IPS DF 6.9 (cell line): ENCODE measurements at regions not wholly inside any gene's neighbourhood (a gene's known extent, or its start where the extent isn't known, plus 50 kb on each side); places are given as distances from the start of the nearest gene placed in this dataset.

Experiments
- DNase-seq: peaks from one replicate; pipeline ENCODE4 v3.0.0-alpha.2; 2013; ENCODE audit warnings: low read depth, low spot score
- H3K27ac ChIP-seq: one replicate; pipeline ENCODE4 v1.5.1; 2013; ENCODE audit warnings: low read length, control low read depth
- H3K27me3 ChIP-seq: 2 replicates; pipeline ENCODE4 v1.6.1; 2013; ENCODE audit warnings: mild to moderate bottlenecking, low read length; ENCODE audit not compliant: control insufficient read depth, insufficient read depth
- H3K36me3 ChIP-seq: 2 replicates; pipeline ENCODE4 v1.6.1; 2013; ENCODE audit warnings: low read length; ENCODE audit not compliant: control insufficient read depth, insufficient read depth
- H3K4me1 ChIP-seq: 2 replicates; pipeline ENCODE4 v1.6.1; 2013; ENCODE audit warnings: low read length; ENCODE audit not compliant: control insufficient read depth, insufficient read depth
- H3K4me3 ChIP-seq: 2 replicates; pipeline ENCODE4 v1.5.1; 2013; ENCODE audit warnings: mild to moderate bottlenecking, low read length
- H3K9me3 ChIP-seq: 2 replicates; pipeline ENCODE4 v1.6.1; 2013; ENCODE audit warnings: low read length, inconsistent platforms; ENCODE audit not compliant: control insufficient read depth, insufficient read depth
- WGBS: extraction: QIAGEN DNeasy Blood & Tissue Kit; methylation state at CpG from one replicate; pipeline ENCODE4 v1.1.7; 2013; ENCODE audit warnings: mixed read lengths, missing lambda C conversion rate; ENCODE audit not compliant: insufficient read length, insufficient coverage; 5-methylcytosine and 5-hydroxymethylcytosine counted together

DNA sequence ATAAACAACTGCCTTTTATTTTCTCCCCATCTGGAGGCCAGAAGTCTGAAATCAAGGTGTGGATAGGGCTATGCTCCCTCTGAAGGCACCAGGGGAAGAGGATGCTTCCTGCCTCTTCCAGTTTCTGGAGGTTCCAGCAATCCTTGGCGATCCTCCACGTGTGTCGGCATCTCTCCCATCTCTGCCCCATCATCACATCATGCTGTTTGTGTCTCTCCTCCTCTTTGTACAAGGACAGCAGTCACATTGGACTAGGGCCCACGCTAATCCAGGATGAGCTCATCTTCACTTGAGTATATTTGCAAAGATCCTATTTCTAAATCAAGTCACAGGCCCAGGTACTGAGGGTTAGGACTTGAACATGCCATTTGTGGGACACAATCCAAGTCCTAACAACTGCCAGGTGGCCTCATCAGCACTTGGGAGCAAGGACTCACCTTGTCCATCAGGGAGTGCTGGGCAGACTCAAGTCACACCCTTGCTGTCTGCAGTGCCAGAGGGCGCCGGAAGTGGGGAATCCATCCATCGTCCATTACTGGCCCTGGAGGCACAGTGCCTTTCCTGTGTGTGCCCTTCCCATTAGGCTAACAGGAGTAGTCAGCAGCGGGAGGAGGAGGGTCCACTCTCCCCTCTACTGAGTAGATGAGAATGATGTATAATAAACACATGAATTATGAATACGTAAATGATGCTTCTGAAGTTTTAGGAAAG lies 185.4 kb upstream of the AJAP1 start:
- H3K4me1 ChIP-seq, result no peaks in the 10 kb centered on the region
- H3K27me3 ChIP-seq, result no peaks in the 10 kb centered on the region
- DNase-seq, result no peak
- no peak overlapping the region for H3K27ac ChIP-seq
- H3K4me3 ChIP-seq, result no peak overlapping the region
- peaks cover 30% of the 10 kb centered on the region for H3K9me3 ChIP-seq
- no peaks in the 10 kb centered on the region for H3K36me3 ChIP-seq
- no CpG with 5 or more reads among the region's 9 CpGs for WGBS

GRCh38 chr1:4476394-4476793 lies 178.0 kb upstream of the AJAP1 start:
- DNase-seq, result no peak
- H3K4me3 ChIP-seq, result no peak overlapping the region
- no peak overlapping the region for H3K27ac ChIP-seq
- no peaks in the 10 kb centered on the region for H3K27me3 ChIP-seq
- H3K9me3 ChIP-seq, result peaks cover 37% of the 10 kb centered on the region
- no peaks in the 10 kb centered on the region for H3K4me1 ChIP-seq
- H3K36me3 ChIP-seq, result no peaks in the 10 kb centered on the region

GRCh38 chr1:4481451-4481850 lies 173.0 kb upstream of the AJAP1 start:
- no CpG with 5 or more reads among the region's 18 CpGs for WGBS
- Histone ChIP-seq H3K9me3 (peaks cover 53% of the 10 kb centered on the region), H3K4me3 (no peak overlapping the region), H3K36me3 (no peaks in the 10 kb centered on the region), H3K27ac (no peak overlapping the region), H3K27me3 (no peaks in the 10 kb centered on the region), H3K4me1 (no peaks in the 10 kb centered on the region)
- DNase-seq, result no peak

DNA sequence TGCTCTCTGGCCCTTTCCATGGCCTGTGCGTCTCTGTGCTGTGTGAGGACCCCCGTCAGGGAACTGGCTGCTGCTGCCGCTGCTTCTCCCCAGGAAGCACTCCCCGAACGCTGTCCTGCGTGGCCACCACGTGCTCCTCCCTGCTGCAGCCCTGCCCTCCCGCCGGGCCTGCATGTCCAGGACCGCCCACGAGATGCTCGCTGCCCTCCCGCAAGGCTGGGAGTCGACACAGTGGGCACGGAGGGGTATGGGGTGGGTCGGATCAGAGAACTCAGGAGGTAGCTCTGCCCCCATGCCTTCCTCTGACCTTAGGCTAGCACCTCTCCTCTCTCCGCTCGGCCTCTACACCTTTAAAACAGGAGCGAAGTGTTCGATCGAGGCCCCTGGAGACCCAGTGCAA lies 171.9 kb upstream of the AJAP1 start:
- Histone ChIP-seq H3K4me1 (no peaks in the 10 kb centered on the region), H3K9me3 (peaks cover 50% of the 10 kb centered on the region), H3K27me3 (no peaks in the 10 kb centered on the region), H3K4me3 (no peak overlapping the region), H3K36me3 (no peaks in the 10 kb centered on the region), H3K27ac (no peak overlapping the region)
- no peak for DNase-seq
- no CpG with 5 or more reads among the region's 21 CpGs for WGBS

- Histone ChIP-seq H3K4me3 (no peak overlapping the region), H3K36me3 (no peaks in the 10 kb centered on the region), H3K27ac (no peak overlapping the region), H3K9me3 (peaks cover 54% of the 10 kb centered on the region), H3K4me1 (no peaks in the 10 kb centered on the region), H3K27me3 (no peaks in the 10 kb centered on the region)
- DNase-seq, result no peak
- no CpG with 5 or more reads among the region's 8 CpGs for WGBS
Observed at GRCh38 chr1:4483021-4483625, 171.3 kb upstream of the AJAP1 start.

DNA sequence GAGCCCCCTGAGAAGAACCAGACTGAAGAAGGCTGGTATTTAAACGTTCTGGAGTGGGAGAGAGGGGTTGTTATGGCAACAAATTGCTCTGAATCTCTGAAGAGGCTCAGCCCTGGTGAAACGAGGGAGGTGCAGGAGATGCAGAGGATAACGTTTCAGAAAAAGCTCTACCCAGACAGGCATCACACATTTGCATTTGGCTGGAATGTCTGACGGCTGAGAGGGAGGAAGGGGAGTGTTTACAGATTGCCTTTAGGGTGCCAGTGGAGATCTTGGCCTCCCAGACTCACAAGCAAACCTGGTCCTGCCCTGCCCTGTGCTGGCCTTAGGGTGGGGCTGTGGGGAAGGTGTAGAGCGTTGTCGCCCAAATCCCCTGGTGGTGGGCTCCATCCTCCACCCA lies 169.0 kb upstream of the AJAP1 start:
- no CpG with 5 or more reads among the region's 6 CpGs for WGBS
- H3K9me3 ChIP-seq, result peaks cover 50% of the 10 kb centered on the region

DNA sequence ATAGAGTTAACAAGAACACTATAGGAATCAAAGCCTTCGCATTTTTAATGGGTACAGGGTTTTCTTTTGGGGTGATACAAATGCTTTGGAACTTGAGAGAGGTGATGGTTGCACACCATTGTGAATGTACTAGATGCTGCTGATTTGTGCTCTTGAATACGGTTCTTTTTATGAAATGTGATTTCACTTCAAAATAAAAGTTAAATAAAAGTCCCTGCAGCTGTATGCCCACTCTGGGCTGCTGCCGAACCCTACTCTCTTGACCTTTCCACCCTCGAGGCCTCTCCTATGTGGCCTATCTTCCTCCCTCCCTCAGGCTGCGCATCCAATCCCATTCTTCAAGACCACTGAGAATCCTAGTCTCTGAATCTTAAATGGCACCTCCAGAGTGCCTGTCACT lies 168.5 kb upstream of the AJAP1 start:
- Histone ChIP-seq H3K9me3 (peaks cover 47% of the 10 kb centered on the region), H3K27me3 (no peaks in the 10 kb centered on the region), H3K36me3 (no peaks in the 10 kb centered on the region), H3K27ac (no peak overlapping the region), H3K4me1 (no peaks in the 10 kb centered on the region), H3K4me3 (no peak overlapping the region)
- no peak for DNase-seq
- no CpG with 5 or more reads among the region's 5 CpGs for WGBS

More for the DNA sequence above, 169.0 kb upstream of the AJAP1 start:
- no peak overlapping the region for H3K27ac ChIP-seq
- H3K4me3 ChIP-seq, result no peak overlapping the region
- DNase-seq, result no peak
- no peaks in the 10 kb centered on the region for H3K4me1 ChIP-seq
- no peaks in the 10 kb centered on the region for H3K36me3 ChIP-seq
- H3K27me3 ChIP-seq, result no peaks in the 10 kb centered on the region

DNA sequence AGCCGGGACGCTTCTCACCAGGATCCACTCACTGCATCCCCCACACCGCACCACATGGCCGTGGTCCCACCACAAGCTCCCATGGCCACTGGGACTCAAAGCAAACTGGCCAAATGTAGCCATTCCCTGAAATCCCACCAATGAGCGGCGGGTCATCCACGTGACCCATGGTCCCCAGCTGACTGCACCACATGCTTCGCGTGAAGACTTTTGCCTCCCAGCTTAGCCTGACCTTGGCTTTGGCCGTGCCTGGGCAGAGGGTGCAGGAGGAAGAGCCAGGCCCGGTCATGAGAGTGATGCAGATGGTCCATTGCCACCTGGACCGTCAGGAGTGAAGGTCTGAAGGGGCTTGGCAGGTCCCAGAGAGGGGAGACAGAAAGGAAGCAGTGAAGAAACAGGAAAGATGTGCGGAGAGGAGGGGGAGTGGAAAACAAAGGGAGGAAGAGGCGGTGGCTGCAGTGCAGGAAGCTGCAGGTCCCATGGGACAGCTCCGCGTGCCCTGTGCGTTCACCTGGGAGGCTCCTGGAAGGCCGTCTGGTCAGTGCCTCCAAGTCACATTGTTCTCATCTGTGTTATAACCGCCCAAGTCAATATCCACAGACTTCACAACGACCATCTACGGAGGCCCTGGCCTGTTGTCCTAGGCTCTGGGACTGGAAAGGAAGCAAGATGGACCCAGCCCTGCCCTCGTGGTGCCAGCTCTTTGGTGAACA lies 167.8 kb upstream of the AJAP1 start:
- Histone ChIP-seq H3K27ac (no peak overlapping the region), H3K27me3 (no peaks in the 10 kb centered on the region), H3K36me3 (no peaks in the 10 kb centered on the region), H3K4me1 (no peaks in the 10 kb centered on the region), H3K9me3 (peaks cover 44% of the 10 kb centered on the region), H3K4me3 (no peak overlapping the region)
- no CpG with 5 or more reads among the region's 22 CpGs for WGBS
- no peak for DNase-seq

DNA sequence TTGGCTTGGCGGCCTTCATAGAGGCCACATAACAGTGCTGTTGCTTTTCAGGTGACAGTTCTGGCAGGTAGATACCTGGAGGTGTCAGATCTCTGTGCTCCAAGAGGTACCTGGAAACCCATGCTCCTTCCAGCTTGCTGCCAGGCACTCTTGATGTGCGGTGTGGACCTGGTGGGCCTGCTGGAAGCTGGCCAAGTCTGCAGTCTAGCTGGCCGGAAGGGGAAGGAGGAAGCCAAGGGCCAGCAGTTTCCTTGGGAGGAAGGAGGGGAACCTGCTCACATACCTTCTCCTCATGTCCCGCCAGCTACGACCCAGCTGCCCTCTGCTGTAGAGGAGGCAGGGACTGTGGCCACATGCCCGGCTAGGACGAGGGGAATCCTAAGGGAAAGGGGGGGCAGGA lies 166.4 kb upstream of the AJAP1 start:
- DNase-seq, result no peak
- WGBS, result no CpG with 5 or more reads among the region's 7 CpGs
- H3K27ac ChIP-seq, result no peak overlapping the region

DNA sequence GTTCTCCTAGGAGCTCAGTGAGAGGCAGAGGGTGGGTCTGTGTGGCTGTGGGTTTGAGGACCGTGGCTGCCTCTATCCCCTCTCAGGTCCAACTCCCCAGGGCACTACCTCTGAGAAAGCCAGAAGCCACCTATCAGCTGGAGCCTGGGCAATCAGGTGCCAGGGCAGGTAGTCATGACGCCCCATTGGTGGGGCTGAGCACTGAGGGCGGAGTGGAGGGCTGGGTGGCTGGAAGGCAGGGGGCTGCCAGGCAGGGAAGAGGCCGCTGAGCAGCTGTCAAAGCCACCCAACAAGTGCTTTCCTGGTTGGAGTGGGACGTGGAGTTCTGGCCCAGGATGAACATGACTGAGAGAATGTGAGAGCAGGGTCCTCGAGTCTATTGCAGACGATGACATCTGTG lies 164.9 kb upstream of the AJAP1 start:
- H3K27me3 ChIP-seq, result no peaks in the 10 kb centered on the region
- H3K9me3 ChIP-seq, result peaks cover 40% of the 10 kb centered on the region
- no peak for DNase-seq
- no peak overlapping the region for H3K4me3 ChIP-seq
- H3K4me1 ChIP-seq, result no peaks in the 10 kb centered on the region
- H3K36me3 ChIP-seq, result no peaks in the 10 kb centered on the region
- no peak overlapping the region for H3K27ac ChIP-seq
- no CpG with 5 or more reads among the region's 7 CpGs for WGBS

More for the DNA sequence above, 166.4 kb upstream of the AJAP1 start:
- H3K27me3 ChIP-seq, result no peaks in the 10 kb centered on the region
- H3K4me3 ChIP-seq, result no peak overlapping the region
- H3K4me1 ChIP-seq, result no peaks in the 10 kb centered on the region
- peaks cover 41% of the 10 kb centered on the region for H3K9me3 ChIP-seq
- no peaks in the 10 kb centered on the region for H3K36me3 ChIP-seq
